ENCODE measurements at regions not wholly inside any gene's neighbourhood (a gene's known extent, or its start where the extent isn't known, plus 50 kb on each side); places are given as distances from the start of the nearest gene placed in this dataset.

DNA sequence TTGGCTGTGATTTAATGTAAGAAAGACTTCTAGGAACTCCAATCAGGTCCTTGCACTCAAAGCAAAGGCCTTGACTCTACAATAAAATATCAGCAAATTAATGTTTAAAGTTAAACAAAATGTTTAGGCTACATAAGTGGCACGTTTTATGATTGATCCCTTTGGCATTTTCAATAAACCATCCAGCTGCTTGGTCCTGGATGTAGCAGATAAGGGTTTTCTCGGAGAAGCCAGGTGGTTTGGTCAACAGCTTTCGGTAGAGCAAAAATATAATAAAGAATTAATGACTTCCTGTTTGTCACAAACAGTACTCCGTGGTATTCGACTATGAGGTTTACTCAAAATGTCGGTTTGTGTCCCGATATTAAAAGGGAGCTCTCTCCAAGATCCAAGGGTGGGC is 95.8 kb downstream of the GEMIN8 start:
- H3K27ac ChIP-seq (ENCODE audit: low read length), result no peak overlapping the region
- H3K36me3 ChIP-seq (ENCODE audit: insufficient read depth, low read length), result no peaks in the 10 kb centered on the region
- no peak overlapping the region for H3K4me3 ChIP-seq (ENCODE audit: low read length)
- no peaks in the 10 kb centered on the region for H3K9me3 ChIP-seq (ENCODE audit: low read length)
- no peaks in the 10 kb centered on the region for H3K9me2 ChIP-seq (ENCODE audit: insufficient read depth, low read length)
- H3F3A ChIP-seq (ENCODE audit: insufficient read depth, low read length, poor library complexity, severe bottlenecking), result no peaks in the 10 kb centered on the region
- H4K20me1 ChIP-seq (ENCODE audit: insufficient read depth), result no peaks in the 10 kb centered on the region
- no peak for TF ChIP-seq MXI1 (conservative IDR thresholded peaks at IDR 0.05; ENCODE audit: poor library complexity, severe bottlenecking)
- TF ChIP-seq CTCF (IDR thresholded peaks at IDR 0.05; ENCODE audit: poor library complexity, severe bottlenecking), result no peak
- TF ChIP-seq EP300 (conservative IDR thresholded peaks at IDR 0.05; ENCODE audit: poor library complexity, severe bottlenecking), result no peak
- no peak for TF ChIP-seq REST (IDR thresholded peaks at IDR 0.05; ENCODE audit: borderline replicate concordance)
- no peak for TF ChIP-seq EZH2 (IDR thresholded peaks at IDR 0.05; ENCODE audit: borderline replicate concordance, insufficient read depth, low read length, poor library complexity, severe bottlenecking)
- no peak for TF ChIP-seq RAD21 (conservative IDR thresholded peaks at IDR 0.05)
- no peak for TF ChIP-seq TAF1 (IDR thresholded peaks at IDR 0.05; ENCODE audit: low read depth)
- no peak for TF ChIP-seq SMC3 (conservative IDR thresholded peaks at IDR 0.05; ENCODE audit: poor library complexity)
- no peak for TF ChIP-seq POLR2AphosphoS5 (IDR thresholded peaks at IDR 0.05)
- no peak overlapping the region for H3K4me2 ChIP-seq (ENCODE audit: low read length)
- no peak overlapping the region for H3K9ac ChIP-seq (ENCODE audit: low read length)
- no peaks in the 10 kb centered on the region for H3K27me3 ChIP-seq (ENCODE audit: insufficient read depth, low read depth, low read length)
- H2AFZ ChIP-seq (ENCODE audit: low read depth, low read length), result no peak overlapping the region
- H3K79me2 ChIP-seq (replicated peaks; ENCODE audit: insufficient read depth, low read length), result peaks cover 10% of the 10 kb centered on the region

DNA sequence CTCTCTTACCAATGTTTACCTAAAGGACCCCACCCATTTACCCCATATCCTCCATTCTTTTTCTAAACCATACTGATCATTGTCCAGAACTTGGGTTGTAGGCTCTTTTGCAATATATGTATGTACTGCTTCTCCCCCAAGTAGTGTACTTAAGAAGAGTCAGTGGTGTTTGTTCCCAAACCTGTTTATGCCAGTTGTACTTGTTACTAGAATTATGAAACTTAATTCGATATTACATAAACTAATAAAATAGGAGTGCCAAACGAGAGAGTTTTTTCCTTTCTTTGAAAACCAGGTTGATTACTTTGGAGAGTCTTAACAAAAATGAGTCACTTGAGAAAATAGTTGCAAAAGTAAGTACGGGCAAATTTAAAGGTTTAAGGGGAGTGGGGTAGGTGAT is 96.3 kb downstream of the GEMIN8 start:
- no peaks in the 10 kb centered on the region for H3F3A ChIP-seq (ENCODE audit: insufficient read depth, low read length, poor library complexity, severe bottlenecking)
- H3K27me3 ChIP-seq (ENCODE audit: insufficient read depth, low read depth, low read length), result no peaks in the 10 kb centered on the region
- H3K9me2 ChIP-seq (ENCODE audit: insufficient read depth, low read length), result no peaks in the 10 kb centered on the region
- TF ChIP-seq REST (IDR thresholded peaks at IDR 0.05; ENCODE audit: borderline replicate concordance) (no peak), MXI1 (conservative IDR thresholded peaks at IDR 0.05; ENCODE audit: poor library complexity, severe bottlenecking) (no peak), POLR2AphosphoS5 (IDR thresholded peaks at IDR 0.05) (no peak), SMC3 (conservative IDR thresholded peaks at IDR 0.05; ENCODE audit: poor library complexity) (no peak), CTCF (IDR thresholded peaks at IDR 0.05; ENCODE audit: poor library complexity, severe bottlenecking) (no peak), EZH2 (IDR thresholded peaks at IDR 0.05; ENCODE audit: borderline replicate concordance, insufficient read depth, low read length, poor library complexity, severe bottlenecking) (no peak), RAD21 (conservative IDR thresholded peaks at IDR 0.05) (no peak), EP300 (conservative IDR thresholded peaks at IDR 0.05; ENCODE audit: poor library complexity, severe bottlenecking) (no peak), TAF1 (IDR thresholded peaks at IDR 0.05; ENCODE audit: low read depth) (no peak)
- H3K9me3 ChIP-seq (ENCODE audit: low read length), result no peaks in the 10 kb centered on the region
- H3K4me3 ChIP-seq (ENCODE audit: low read length), result no peak overlapping the region
- no peaks in the 10 kb centered on the region for H4K20me1 ChIP-seq (ENCODE audit: insufficient read depth)
- no peak overlapping the region for H3K27ac ChIP-seq (ENCODE audit: low read length)
- no peak overlapping the region for H3K4me2 ChIP-seq (ENCODE audit: low read length)
- peaks cover 10% of the 10 kb centered on the region for H3K79me2 ChIP-seq (replicated peaks; ENCODE audit: insufficient read depth, low read length)
- no peak overlapping the region for H2AFZ ChIP-seq (ENCODE audit: low read depth, low read length)
- no peak overlapping the region for H3K9ac ChIP-seq (ENCODE audit: low read length)
- H3K36me3 ChIP-seq (ENCODE audit: insufficient read depth, low read length), result no peaks in the 10 kb centered on the region

Data from neural cell (in vitro differentiated cells).